Peyer's patch (tissue), 4 donors: ENCODE measurements at regions not wholly inside any gene's neighbourhood (a gene's known extent, or its start where the extent isn't known, plus 50 kb on each side); places are given as distances from the start of the nearest gene placed in this dataset.

Experiments
- CTCF ChIP-seq, 6 experiments: fragments of 450-650 bp in 4 of 6; fragments of 200-600 bp in 2 of 6; sonication (generic) in 1 of 6; IDR thresholded peaks; one replicate each; pipeline ENCODE4 v1.5.1; 2017 to 2019; ENCODE audit warnings: antibody characterized with exemption in 6 of 6, mild to moderate bottlenecking in 3 of 6, moderate library complexity in 1 of 6
- POLR2A ChIP-seq, 2 donors: fragments of 450-650 bp; IDR thresholded peaks; one replicate each; pipeline ENCODE4 v1.5.1; 2017; ENCODE audit warnings: antibody characterized with exemption in 2 of 2, mild to moderate bottlenecking in 2 of 2, moderate library complexity in 2 of 2

GRCh38 chr6:125519367-125519766 is 217.6 kb upstream of the HDDC2 start:
- TF ChIP-seq CTCF (IDR thresholded peaks at IDR 0.05) (peak in 1 of 6 experiments; percentile 20), POLR2A (IDR thresholded peaks at IDR 0.05) (no peak)
